ENCODE measurements at regions not wholly inside any gene's neighbourhood (a gene's known extent, or its start where the extent isn't known, plus 50 kb on each side); places are given as distances from the start of the nearest gene placed in this dataset.
"Not testable (repeated sequence)": the region's sequence is repeated elsewhere in the genome, so short reads cannot be mapped to it uniquely, and the experiment has no call there.

GRCh38 chr14:40009771-40010170, 577.5 kb upstream of the FBXO33 start:
- ATAC-seq (no peak), DNase-seq (no peak)
- Histone ChIP-seq H3K4me3 (no peak overlapping the region), H3K36me3 (ENCODE audit: low read depth) (no peaks in the 10 kb centered on the region), H3K9me3 (no peaks in the 10 kb centered on the region), H3K4me1 (ENCODE audit: low read depth) (no peaks in the 10 kb centered on the region)
- TF ChIP-seq, protein P1, sequence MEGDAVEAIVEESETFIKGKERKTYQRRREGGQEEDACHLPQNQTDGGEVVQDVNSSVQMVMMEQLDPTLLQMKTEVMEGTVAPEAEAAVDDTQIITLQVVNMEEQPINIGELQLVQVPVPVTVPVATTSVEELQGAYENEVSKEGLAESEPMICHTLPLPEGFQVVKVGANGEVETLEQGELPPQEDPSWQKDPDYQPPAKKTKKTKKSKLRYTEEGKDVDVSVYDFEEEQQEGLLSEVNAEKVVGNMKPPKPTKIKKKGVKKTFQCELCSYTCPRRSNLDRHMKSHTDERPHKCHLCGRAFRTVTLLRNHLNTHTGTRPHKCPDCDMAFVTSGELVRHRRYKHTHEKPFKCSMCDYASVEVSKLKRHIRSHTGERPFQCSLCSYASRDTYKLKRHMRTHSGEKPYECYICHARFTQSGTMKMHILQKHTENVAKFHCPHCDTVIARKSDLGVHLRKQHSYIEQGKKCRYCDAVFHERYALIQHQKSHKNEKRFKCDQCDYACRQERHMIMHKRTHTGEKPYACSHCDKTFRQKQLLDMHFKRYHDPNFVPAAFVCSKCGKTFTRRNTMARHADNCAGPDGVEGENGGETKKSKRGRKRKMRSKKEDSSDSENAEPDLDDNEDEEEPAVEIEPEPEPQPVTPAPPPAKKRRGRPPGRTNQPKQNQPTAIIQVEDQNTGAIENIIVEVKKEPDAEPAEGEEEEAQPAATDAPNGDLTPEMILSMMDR (IDR thresholded peaks at IDR 0.05) = no peak
- intact Hi-C loops (cut with DNase I, micrococcal nuclease) = no loop called here

DNA sequence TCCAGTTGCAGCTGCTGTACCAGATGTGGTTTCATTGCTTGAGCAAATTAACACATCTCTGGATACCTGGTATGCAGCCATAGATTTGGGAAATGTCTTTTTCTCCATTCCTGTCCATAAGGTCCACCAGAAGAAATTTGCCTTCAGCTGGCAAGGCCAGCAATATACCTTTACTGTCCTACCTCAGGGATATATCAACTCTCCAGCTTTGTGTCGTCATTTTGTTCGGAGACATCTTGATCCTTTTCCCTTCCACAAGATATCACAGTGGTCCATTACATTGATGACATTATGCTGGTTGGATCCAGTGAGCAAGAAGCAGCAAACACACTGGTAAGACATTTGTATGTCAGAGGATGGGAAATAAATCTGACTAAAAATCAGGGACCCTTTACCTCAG, 576.1 kb upstream of the FBXO33 start:
- H3K4me1 ChIP-seq (ENCODE audit: low read depth); H3K36me3 ChIP-seq (ENCODE audit: low read depth); ATAC-seq; intact Hi-C loops (cut with DNase I, micrococcal nuclease); H3K9me3 ChIP-seq; H3K4me3 ChIP-seq; DNase-seq: not testable (repeated sequence)

DNA sequence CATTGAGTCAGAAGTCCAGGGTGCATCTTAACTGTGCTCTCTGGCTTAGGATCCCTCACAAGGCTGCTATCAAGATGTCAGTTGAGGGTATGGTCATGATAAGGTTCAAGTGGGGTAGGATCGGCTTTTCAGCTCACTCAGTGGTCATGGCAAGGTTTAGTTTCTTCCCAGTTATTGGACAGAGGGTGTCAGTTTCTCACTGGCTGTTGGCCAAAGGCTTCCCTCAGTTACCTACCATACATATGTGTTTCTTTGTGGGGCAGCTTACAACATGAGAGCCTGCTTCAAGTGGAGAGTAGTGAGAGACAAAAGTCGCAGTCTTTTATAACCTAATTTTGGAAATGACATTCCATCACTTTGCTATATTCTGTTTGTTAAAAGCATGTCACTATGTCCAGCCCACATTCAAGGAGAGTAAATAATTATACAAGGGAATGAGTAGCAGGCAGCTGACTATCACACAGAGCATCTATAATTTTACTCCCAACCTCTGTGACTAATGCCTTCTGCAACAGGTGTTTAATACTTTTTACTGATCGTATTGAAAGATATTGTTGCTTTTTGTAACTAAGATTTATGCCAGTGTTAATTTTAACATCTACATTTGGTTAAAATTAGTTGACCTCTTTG, 572.8 kb upstream of the FBXO33 start:
- TF ChIP-seq, protein P1 (IDR thresholded peaks at IDR 0.05) = no peak

DNA sequence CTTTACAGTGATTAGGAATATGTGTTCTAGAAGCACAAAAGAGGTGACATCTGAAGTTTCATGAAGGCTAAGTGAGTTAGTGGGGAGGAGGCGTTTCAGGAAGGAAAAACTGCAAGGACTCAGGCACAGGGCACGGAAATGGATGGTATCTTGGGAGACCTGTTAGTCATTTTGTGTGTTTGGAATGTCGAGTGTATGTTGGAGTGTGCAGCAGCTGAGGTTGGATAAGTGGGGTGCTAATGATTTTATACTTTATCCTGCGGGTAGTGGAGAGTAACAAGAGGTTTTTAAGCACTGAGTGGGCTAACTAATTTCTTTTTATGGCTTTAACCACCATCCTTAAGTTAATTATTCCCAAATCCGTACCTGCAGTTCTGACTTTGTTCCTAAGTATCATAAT, 571.5 kb upstream of the FBXO33 start:
- H3K36me3 ChIP-seq (ENCODE audit: low read depth) = no peaks in the 10 kb centered on the region
- H3K4me3 ChIP-seq = no peak overlapping the region
- no peak for ATAC-seq
- no peaks in the 10 kb centered on the region for H3K4me1 ChIP-seq (ENCODE audit: low read depth)
- H3K9me3 ChIP-seq = no peaks in the 10 kb centered on the region
- no peak for DNase-seq
- intact Hi-C loops (cut with DNase I, micrococcal nuclease) = no loop called here
- TF ChIP-seq, protein P1 (IDR thresholded peaks at IDR 0.05) = no peak

More for the DNA sequence above, 572.8 kb upstream of the FBXO33 start:
- Histone ChIP-seq H3K4me1 (ENCODE audit: low read depth) (no peaks in the 10 kb centered on the region), H3K4me3 (no peak overlapping the region), H3K9me3 (no peaks in the 10 kb centered on the region), H3K36me3 (ENCODE audit: low read depth) (no peaks in the 10 kb centered on the region)
- ATAC-seq (no peak), DNase-seq (no peak)
- intact Hi-C loops (cut with DNase I, micrococcal nuclease) = no loop called here

DNA sequence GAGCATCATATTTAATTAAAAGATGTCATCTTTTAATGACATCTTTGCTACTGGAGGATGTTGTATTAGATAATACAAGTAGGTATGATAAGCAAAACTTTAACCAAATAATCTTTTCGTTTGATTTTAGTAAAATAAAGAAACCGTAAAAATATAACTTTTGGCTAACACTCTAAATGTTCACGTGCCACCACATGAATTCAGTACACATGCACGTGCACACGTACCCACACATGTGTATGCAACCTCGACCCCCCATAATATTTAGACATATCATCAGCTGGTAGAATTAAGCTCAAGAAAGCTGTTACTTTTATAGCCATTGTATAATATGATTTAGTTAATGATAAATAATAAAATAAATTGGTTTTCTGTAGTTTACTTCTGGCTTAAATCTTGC, 566.6 kb upstream of the FBXO33 start:
- ATAC-seq (no peak), DNase-seq (no peak)
- no peak overlapping the region for H3K4me3 ChIP-seq
- no peaks in the 10 kb centered on the region for H3K4me1 ChIP-seq (ENCODE audit: low read depth)
- intact Hi-C loops (cut with DNase I, micrococcal nuclease) = no loop called here
- no peaks in the 10 kb centered on the region for H3K9me3 ChIP-seq
- TF ChIP-seq, protein P1 (IDR thresholded peaks at IDR 0.05) = no peak
- no peaks in the 10 kb centered on the region for H3K36me3 ChIP-seq (ENCODE audit: low read depth)

GRCh38 chr14:39998114-39998513, 565.9 kb upstream of the FBXO33 start:
- intact Hi-C loops (cut with DNase I, micrococcal nuclease) = no loop called here
- ATAC-seq (no peak), DNase-seq (no peak)
- no peaks in the 10 kb centered on the region for H3K4me1 ChIP-seq (ENCODE audit: low read depth)
- TF ChIP-seq, protein P1 (IDR thresholded peaks at IDR 0.05) = no peak
- H3K4me3 ChIP-seq = no peak overlapping the region
- H3K36me3 ChIP-seq (ENCODE audit: low read depth) = no peaks in the 10 kb centered on the region
- no peaks in the 10 kb centered on the region for H3K9me3 ChIP-seq
